HG02970 (cell line): ENCODE measurements at regions not wholly inside any gene's neighbourhood (a gene's known extent, or its start where the extent isn't known, plus 50 kb on each side); places are given as distances from the start of the nearest gene placed in this dataset.
"Not testable (repeated sequence)": the region's sequence is repeated elsewhere in the genome, so short reads cannot be mapped to it uniquely, and the experiment has no call there.

Source experiments
- ATAC-seq: cut with Tn5 transposase; IDR thresholded peaks from one replicate; pipeline ENCODE4 v1.9.1; 2021; ENCODE audit warnings: mild to moderate bottlenecking, moderate library complexity, moderate number of reproducible peaks; ENCODE audit not compliant: unreplicated experiment, low FRiP score

DNA sequence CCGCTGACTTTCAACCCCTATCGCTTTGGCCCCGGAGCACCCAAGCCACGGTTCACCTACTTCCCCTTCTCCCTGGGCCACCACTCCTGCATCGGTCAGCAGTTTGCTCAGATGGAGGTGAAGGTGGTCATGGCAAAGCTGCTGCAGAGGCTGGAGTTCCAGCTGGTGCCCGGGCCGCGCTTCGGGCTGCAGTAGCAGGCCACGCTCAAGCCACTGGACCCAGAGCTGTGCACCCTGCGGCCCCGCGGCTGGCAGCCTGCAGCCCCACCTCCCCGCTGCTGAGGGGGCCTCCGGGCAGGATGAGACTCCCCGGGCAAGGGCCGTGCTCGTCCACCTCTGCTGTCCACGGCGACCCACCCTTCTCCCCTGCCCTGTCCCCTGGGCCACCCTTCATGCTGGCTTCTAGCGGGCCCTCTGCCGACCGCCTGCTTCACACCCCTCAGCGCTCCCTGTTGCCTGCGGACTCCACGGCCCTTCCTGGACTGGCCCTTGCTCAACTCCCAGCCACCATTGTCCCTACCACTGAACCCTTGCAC lies 92.2 kb upstream of the TRABD2B start:
- ATAC-seq: no peak

DNA sequence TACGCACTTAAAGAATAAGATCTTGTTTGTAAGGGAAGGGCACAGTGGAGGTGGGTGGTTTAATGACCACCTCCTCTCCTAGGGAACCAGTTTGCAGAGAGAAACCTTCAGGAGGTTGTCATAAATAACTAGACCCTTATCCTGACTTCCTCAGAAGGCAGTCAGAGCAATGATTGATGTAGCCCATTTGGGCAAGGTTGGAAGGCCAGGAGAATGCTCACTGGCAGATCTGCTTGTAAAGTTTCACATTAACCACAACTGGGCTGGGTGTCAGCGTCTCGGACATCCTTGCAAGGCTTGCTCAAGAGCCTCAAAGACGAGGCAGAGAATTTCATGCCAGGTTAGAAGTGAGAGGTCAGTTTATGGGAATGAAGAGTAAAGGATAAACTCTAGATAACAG lies 87.6 kb upstream of the TRABD2B start:
- ATAC-seq: no peak

DNA sequence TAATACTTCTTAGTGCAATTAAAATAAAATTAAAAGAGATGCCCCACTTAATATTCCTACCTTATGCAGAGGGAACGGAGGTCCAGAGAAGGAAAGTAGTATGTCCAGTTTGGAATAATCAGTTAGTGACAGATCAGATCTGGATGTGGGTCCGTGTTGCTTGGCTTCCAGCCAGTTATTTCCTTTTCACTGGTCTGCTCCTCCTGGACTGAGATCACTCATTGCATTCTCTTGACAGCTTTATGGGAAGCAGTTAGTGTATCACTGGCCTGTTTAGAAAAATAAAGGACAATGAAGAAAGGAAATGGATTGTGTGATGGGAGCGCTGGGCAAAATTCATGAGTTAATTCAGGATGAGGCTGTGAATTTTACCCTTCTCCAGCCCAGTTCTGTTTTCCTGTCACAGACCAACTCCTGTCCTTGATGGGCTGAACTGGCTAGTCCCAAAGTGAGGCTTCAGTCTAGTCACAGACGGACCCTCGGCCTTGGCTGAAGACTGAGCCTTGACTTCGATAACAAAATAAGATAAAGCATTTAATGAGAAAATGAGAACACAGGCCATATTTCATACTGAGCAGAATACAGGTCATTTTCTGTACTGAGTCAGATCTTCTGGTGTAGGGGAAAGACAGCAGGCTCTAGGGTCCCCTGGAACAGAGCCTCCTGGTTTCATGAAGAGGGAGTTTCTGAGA lies 85.2 kb upstream of the TRABD2B start:
- ATAC-seq: no peak

DNA sequence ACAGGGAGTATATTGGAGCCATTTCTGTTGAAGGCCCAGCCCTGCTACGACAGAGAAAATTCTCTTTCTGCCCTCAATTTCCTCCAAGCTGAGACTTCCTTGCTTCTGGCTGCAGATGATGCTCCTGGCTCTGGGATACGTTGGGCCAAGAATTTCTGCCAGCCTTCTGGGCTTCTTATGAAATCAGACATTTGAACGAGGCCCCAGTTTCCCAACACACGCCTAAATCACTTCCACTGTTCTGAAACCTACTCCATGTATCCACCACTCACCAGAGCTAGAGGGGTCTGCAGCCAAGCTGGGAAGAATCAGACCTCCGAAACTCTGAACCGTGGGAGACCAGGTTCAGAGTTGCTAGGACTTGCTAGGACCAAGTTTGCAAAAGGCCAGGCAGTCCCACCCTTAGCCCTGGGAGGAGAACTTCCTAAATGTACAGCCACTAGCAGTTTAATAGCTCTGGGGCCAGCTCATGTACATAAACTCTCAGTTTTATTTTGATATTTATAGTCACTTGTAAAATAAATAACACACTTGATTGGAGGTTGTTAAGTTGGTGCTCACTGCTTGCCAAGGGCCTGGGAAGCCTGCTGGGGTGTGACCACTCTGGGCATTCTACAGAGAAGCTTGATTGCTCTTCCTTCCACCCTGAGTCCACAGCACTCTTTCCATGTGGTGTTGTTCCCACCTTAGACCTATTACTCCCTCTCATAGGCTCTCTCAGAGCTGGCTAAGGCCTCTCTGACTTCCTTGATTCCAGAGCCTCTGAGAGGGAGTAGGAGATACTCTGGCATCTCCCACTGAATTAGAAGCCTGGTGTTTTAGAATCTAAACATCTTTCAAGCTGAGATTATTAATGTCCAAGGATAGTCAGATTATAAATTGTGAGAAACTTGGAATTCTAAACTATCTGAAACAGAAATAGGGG lies 83.4 kb upstream of the TRABD2B start:
- ATAC-seq: no peak

DNA sequence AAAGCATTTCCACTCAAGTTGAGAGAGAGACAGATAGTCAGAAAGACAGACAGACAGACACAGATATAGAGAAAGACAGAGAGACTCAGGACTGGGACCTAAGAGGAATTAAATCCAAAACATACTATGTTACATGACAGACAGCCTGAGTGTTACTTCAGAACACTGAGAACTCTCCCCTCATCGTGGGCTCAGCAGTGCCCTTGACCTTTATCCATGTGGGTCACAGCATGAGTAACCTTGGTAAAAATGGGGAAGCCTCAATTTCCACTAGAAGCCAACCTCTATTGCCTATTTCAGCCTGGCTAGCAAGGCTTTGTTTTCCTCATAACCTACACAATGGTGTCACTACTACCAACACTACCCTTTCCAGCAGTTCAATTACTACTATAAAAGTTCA lies 81.9 kb upstream of the TRABD2B start:
- no peak for ATAC-seq

DNA sequence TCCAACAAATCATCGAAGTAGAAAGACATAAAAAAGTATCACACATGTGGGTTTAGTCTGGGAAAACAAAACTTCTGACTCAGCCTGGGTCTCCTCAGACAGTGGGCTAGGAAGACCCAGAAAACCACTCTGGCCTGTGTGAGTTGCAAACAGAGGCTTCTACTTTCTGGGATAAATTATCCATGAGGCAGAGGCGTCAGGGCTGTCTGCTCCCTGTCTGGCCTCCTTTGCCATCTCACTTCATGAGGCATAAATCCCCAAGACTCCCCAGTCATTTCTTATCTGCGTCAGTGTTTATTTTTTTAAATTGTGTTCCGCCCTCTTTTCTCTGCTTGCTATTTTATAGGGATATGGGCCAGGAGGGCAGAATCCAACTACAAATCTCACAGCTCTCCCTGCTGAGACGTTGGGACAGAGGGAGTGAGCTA lies 80.6 kb upstream of the TRABD2B start:
- ATAC-seq: no peak

DNA sequence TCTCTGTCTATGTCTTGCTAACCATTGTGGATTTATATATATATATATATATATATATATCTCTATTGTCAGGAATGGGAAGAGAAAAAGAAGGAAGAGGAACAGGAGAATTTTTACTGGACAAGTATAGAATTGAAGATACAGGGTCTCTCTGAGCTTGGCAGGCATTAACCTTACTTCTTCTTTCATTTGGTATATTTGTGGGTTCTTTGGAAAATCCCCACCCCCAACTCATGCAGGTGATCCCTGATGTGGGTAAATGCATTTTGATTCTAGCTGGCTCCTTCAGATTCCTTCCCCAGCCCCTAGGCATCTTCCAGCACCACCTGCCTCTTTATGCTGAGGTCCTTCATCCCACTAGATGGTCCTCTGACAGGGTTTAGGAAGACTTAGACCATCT lies 78.8 kb upstream of the TRABD2B start:
- ATAC-seq: no peak

DNA sequence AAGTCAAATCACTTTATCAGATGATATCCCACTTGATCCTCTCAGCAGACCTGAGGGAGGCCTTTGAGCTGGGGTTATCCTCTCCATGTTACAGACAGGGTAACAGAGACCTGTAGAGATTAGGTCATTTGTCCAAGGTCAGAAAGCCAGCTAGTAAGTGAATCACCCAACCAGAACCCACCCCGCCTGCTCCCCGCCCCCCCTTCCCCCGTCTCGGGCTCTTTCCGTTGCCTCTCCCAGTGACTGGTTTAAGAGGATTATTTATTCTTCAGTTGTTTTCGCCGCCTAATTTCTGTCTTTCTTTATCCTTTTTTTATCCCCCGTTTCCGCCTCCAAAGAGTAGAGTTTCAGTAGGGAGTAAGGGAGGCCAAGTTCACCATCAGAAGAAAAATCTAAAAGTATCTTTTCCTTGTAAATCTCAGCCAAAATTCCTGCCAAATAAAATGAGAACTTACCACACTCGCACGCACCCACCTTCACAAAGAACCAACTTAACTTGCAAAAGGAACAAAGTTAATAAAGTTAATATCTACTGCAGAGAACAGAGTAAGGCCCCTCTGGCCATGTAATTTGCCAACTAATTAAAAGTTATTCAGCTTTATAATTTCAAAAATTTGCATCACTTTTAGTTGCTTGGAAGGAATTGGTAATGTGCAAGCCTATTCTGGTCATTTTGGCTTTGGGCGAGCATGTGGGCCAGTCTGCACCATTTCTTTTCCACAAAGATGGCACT lies 76.8 kb upstream of the TRABD2B start:
- ATAC-seq: no peak

DNA sequence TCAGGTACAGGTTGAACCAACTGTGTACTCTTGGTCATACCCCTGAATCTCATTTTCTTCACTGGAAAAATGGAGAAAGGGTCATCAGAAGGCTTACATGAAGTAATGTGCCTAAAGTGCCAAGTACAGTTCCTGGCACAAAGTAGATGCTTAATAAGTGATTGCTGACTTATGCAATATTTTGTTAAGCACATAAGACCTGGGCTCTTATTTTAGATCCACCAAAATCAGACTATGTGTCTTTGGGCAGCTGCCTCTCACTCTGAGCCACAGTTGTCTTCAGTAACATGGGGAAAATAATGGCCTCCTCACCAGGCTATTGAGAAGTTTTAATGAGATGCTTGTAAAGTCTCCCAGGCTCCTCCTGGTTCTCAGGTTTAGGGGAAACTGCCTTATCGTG lies 74.3 kb upstream of the TRABD2B start:
- no peak for ATAC-seq

DNA sequence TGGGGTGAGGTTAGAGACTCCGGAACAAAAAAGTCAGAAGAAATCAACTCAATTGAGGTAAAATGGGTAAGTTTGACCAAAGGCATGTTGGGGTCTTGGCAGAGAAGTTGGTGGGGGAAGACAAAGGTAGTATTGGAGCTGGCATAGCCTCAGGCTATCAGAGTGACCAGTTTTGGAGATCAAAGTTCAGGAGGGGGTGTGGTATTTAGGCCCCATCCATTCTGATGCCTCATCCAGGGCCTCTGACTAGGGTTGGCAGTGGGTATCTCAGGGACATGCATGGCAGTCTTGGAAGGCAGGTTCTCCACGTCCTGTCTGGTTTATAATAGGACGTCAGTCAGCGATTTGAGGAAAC lies 73.2 kb upstream of the TRABD2B start:
- ATAC-seq: no peak

DNA sequence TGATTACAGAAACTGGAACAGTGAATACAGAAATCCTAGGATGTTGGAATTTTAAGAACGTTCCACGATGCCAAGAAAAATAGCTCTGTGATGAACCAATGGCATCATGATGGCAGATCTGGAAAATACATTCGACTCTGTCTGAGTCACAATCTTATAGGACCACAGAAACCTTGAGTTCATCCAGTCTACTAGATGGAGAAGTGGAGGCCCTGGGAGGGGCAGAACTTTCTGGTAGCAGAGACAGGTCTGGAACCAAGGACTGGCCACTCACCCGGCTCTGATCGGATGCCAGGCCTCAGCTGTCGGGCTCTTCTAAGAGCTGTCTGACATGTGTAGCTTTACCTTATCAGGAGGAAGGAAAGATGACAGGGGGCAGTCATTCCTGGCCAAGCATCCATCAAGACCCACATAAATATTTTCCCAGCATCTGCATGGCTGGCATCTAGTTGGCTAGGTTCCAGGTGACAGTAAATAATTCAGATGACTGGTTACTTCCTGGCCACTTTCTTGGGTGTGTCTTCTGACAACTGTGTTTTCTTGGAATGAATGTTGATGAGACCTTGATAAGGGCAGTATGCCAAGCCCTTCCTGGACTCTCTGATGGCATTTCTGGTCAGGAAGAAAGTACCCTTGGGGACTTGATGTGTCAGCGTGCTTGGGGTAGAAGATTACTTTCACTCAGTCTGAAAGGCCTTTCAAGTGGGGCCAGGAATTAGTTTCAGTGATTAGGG lies 72.6 kb upstream of the TRABD2B start:
- ATAC-seq: no peak

DNA sequence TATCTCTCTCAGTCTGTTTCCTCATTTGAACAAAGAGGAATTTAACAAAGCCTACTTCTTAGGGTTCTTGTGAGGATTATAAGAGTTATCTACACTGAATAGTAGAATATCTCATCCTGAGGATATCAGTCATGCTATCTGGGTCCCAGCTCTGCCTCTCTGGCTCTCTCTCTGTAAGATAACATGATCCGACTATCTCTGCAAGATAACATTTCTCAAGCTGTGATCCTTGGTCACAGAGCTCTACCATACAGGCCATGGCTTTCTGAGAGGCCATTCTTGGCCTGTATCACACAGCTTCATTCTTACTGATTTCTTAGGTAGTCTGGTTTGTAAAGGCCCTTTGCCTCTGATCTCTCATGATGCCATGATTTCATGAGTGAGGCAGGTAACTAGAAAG lies 71.0 kb upstream of the TRABD2B start:
- no peak for ATAC-seq

DNA sequence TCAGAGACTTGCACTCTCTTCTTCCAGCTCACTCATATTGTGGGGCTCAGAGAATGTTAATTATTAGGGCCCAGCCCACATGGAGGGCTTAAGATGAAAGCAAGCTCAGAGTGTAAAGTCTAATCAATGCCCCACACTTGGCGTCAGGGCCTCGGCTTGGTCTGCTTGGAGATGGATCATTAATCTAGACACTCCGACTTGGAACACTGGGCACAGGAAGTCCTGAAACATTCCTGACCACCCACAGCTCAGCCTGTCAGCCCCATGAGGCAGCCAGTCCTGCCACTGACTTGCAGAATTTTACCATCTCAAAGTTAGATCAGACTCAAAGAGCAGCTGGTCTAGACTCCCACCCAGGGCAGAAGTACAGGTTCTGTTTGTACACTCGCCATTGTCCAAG lies 69.8 kb upstream of the TRABD2B start:
- ATAC-seq: no peak

DNA sequence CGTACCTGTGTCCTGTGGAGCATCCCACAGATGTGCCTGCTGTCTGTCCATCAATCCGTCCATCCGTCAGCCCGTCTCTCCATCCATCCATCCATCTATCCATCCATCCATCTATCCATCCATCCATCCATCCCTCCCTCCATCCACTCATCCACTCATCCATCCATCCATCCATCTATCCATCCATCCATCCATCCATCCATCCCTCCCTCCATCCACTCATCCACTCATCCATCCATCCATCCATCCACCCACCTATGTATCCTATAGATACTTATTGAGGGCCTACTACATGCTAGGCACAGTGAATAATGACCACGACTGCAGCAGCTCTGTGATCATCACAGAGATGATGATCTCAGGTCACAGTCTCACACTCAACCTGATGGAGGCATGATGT lies 67.5 kb upstream of the TRABD2B start:
- not testable (repeated sequence) for ATAC-seq

DNA sequence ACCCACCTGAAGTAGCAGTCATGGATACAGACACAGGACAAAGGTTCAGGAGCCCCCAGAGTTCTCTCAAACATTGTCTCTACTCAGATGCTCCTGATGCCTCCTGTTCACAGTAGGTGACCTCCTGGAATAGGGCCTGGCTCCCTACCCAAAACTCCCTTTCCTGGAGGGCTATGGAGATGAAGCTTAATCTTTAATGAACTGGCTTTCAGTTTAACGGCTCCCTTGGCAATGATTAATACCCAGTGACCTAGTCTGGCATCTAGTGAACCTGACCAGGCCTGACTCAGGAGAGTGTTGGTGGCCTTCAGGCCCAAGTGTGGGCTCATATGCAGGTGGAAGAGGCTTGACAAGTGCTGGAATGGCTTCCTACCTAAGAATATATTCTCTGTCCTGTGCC lies 65.2 kb upstream of the TRABD2B start:
- ATAC-seq: no peak

DNA sequence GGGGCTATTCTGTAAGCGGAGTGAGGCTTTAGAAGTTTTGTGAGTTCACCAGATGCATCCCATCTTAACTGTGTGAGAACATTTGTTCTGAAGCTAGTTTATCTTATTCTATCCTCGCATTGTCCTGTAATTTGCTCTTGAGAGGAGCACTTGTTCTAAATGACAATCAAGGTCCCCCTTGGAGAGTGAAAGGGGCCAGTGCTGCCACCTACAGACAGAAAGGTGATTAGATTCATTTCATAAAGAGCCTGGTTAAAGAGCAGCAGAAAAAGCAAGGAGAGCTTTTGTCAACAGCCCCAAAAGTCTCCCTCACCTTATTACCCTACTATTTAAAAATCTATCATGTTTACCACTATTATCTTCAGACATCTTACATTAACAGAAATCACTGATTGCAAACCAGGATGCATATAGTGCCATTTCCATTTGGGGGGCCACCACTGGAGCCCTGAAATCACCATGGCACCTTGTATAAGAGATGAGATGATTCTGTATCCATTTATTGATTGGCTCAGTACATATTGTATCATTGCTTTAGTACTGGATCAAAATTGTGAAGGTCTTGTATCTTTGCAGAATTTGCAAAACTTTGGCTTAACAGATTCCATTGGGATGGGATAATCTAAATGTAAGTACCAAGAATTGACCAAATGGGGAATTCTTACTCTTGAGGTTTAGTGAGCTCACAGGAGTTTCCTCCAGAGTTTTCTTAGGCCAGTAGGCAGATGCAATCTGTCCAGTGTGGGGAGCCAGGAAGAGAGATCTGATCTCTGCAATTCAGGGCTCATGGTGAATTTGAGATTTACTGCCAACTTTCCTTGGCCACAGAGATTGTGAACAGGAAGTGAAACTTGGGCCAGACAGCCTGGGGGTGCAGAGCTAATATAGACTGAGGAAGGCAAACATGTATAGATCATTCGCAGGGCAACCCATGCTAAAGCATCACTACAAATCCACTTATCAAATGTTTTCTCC lies 64.3 kb upstream of the TRABD2B start:
- peak; percentile 49 for ATAC-seq

DNA sequence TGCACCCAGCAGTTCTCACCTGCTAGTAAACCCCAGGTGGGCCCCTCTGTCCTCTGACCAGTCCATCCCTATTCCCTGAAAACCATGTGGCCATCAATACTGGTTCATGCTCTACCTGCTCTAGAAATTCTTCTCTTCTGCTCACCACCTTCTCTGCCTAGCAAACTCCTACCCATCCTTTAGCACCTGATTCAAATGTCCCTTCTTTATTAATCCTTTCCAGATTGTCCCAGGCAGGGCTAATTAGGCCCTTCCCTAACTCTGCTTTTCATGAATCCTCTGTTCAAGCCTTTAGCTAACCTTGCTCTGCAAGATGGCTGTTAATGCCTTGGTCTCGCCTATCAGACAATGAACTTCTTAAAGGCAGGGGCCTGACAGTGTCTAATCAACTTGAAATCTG lies 62.1 kb upstream of the TRABD2B start:
- no peak for ATAC-seq

DNA sequence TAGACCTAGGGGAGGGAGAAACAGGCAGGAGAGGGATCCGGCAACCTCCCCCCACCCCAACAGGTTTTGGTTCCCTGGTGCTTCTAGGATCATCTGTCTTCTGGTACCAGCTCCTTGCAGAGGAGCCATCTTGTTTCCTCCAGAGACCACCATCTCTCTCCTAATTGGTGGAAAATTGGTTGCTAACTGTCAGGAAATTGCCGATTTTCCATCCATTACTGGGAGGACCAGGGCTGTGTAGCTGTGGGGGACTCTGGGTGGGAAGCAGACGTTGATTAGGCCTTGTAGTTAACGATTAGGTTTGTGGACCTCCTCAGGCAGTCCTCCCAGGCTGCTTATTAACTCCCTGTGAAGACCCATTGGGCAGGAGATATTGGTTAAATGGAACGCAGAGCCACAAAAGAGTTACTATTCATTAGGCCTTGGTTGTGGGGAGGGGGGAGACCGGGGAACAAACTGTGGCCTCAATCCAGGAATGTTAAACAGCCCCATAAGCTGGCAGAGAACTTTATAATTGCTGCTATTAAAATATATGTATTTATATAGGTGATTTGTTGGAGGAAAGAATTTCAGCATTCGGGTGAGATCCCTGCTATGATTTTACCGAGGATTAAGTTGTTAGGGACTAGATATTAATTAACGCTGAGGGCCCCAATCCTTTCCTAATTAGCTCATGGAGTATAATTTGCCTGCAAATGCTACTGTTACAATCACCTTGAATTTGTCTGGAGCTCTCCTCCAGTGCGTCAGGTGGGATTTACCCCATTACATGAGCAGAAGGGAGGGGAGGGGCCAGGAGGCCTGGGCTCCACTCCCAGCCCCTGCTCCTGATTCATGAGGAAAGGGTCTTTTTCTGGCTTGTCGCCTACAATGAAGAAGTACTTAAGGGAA lies 61.2 kb upstream of the TRABD2B start:
- ATAC-seq: no peak
